ENCODE measurements at regions not wholly inside any gene's neighbourhood (a gene's known extent, or its start where the extent isn't known, plus 50 kb on each side); places are given as distances from the start of the nearest gene placed in this dataset.

GRCh38 chr20:41854765-41855164, 236.6 kb upstream of the CHD6 start:
- H3K4me3 ChIP-seq (ENCODE audit: control insufficient read depth in 2 of 3, extremely low read depth in 1 of 3, insufficient read depth in 2 of 3, low read depth in 1 of 3, low read length in 3 of 3), result no peak overlapping the region
- H3K9me1 ChIP-seq (ENCODE audit: control insufficient read depth, extremely low read depth, insufficient read depth, low read length), result no peaks in the 10 kb centered on the region
- dilution Hi-C loops (cut with MboI; ENCODE audit: extremely low pct_ligation_motif_present, low sequenced_read_pairs), result no loop called here
- FAIRE-seq (peak; percentile 43), DNase-seq (ENCODE audit: low read depth, low spot score) (no peak)
- H2AFZ ChIP-seq (ENCODE audit: control insufficient read depth, low read length), result no peak overlapping the region
- no peak overlapping the region for H3K9ac ChIP-seq (ENCODE audit: control insufficient read depth, extremely low read depth, insufficient read depth, low read length)
- no peak overlapping the region for H3K4me2 ChIP-seq (ENCODE audit: control insufficient read depth, extremely low read depth, insufficient read depth, low read depth, low read length)
- H3K27ac ChIP-seq (ENCODE audit: control insufficient read depth, insufficient read depth, low read length), result no peak overlapping the region
- no peaks in the 10 kb centered on the region for H3K4me1 ChIP-seq (ENCODE audit: control insufficient read depth, extremely low read depth, insufficient read depth, low read length)
- no peaks in the 10 kb centered on the region for H4K20me1 ChIP-seq (ENCODE audit: control insufficient read depth, extremely low read depth, insufficient read depth, low read length)
- no peak for TF ChIP-seq EZH2 (IDR thresholded peaks at IDR 0.05; ENCODE audit: low read length)
- TF ChIP-seq, protein P1, sequence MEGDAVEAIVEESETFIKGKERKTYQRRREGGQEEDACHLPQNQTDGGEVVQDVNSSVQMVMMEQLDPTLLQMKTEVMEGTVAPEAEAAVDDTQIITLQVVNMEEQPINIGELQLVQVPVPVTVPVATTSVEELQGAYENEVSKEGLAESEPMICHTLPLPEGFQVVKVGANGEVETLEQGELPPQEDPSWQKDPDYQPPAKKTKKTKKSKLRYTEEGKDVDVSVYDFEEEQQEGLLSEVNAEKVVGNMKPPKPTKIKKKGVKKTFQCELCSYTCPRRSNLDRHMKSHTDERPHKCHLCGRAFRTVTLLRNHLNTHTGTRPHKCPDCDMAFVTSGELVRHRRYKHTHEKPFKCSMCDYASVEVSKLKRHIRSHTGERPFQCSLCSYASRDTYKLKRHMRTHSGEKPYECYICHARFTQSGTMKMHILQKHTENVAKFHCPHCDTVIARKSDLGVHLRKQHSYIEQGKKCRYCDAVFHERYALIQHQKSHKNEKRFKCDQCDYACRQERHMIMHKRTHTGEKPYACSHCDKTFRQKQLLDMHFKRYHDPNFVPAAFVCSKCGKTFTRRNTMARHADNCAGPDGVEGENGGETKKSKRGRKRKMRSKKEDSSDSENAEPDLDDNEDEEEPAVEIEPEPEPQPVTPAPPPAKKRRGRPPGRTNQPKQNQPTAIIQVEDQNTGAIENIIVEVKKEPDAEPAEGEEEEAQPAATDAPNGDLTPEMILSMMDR (optimal IDR thresholded peaks at IDR 0.05 in 1 of 3, IDR thresholded peaks at IDR 0.05 in 1 of 3, conservative IDR thresholded peaks at IDR 0.05 in 1 of 3; ENCODE audit: extremely low read depth in 1 of 3, insufficient read depth in 2 of 3, low read length in 3 of 3), result no peak
- no peaks in the 10 kb centered on the region for H3K36me3 ChIP-seq (ENCODE audit: control insufficient read depth in 2 of 2, extremely low read depth in 1 of 2, insufficient read depth in 2 of 2, low read length in 2 of 2)
- no peaks in the 10 kb centered on the region for H3K9me3 ChIP-seq (ENCODE audit: control insufficient read depth, low read depth, low read length)
- H3K79me2 ChIP-seq (ENCODE audit: control insufficient read depth, insufficient read depth, low read length), result no peaks in the 10 kb centered on the region
- H3K27me3 ChIP-seq (ENCODE audit: control insufficient read depth, extremely low read depth, insufficient read depth, low read length), result no peaks in the 10 kb centered on the region

- Histone ChIP-seq H3K9ac (ENCODE audit: control insufficient read depth, extremely low read depth, insufficient read depth, low read length) (no peak overlapping the region), H3K27ac (ENCODE audit: control insufficient read depth, insufficient read depth, low read length) (no peak overlapping the region), H2AFZ (ENCODE audit: control insufficient read depth, low read length) (no peak overlapping the region), H3K79me2 (ENCODE audit: control insufficient read depth, insufficient read depth, low read length) (no peaks in the 10 kb centered on the region), H3K4me1 (ENCODE audit: control insufficient read depth, extremely low read depth, insufficient read depth, low read length) (no peaks in the 10 kb centered on the region), H3K4me2 (ENCODE audit: control insufficient read depth, extremely low read depth, insufficient read depth, low read depth, low read length) (no peak overlapping the region), H3K27me3 (ENCODE audit: control insufficient read depth, extremely low read depth, insufficient read depth, low read length) (no peaks in the 10 kb centered on the region), H3K9me3 (ENCODE audit: control insufficient read depth, low read depth, low read length) (no peaks in the 10 kb centered on the region), H3K9me1 (ENCODE audit: control insufficient read depth, extremely low read depth, insufficient read depth, low read length) (no peaks in the 10 kb centered on the region), H3K36me3 (ENCODE audit: control insufficient read depth in 2 of 2, extremely low read depth in 1 of 2, insufficient read depth in 2 of 2, low read length in 2 of 2) (no peaks in the 10 kb centered on the region), H4K20me1 (ENCODE audit: control insufficient read depth, extremely low read depth, insufficient read depth, low read length) (no peaks in the 10 kb centered on the region), H3K4me3 (ENCODE audit: control insufficient read depth in 2 of 3, extremely low read depth in 1 of 3, insufficient read depth in 2 of 3, low read depth in 1 of 3, low read length in 3 of 3) (no peak overlapping the region)
- dilution Hi-C loops (cut with MboI; ENCODE audit: extremely low pct_ligation_motif_present, low sequenced_read_pairs), result no loop called here
- FAIRE-seq (no peak), DNase-seq (ENCODE audit: low read depth, low spot score) (no peak)
- no peak for TF ChIP-seq EZH2 (IDR thresholded peaks at IDR 0.05; ENCODE audit: low read length)
- TF ChIP-seq, protein P1 (optimal IDR thresholded peaks at IDR 0.05 in 1 of 3, IDR thresholded peaks at IDR 0.05 in 1 of 3, conservative IDR thresholded peaks at IDR 0.05 in 1 of 3; ENCODE audit: extremely low read depth in 1 of 3, insufficient read depth in 2 of 3, low read length in 3 of 3), result no peak
Observed at GRCh38 chr20:41853806-41854205, 235.6 kb upstream of the CHD6 start.
